ENCODE measurements at regions not wholly inside any gene's neighbourhood (a gene's known extent, or its start where the extent isn't known, plus 50 kb on each side); places are given as distances from the start of the nearest gene placed in this dataset.

- Histone ChIP-seq H3K23ac (ENCODE audit: insufficient read length) (no peak overlapping the region), H3K36me3 (ENCODE audit: control insufficient read depth in 2 of 4, insufficient read depth in 4 of 4, low read length in 3 of 4) (no peaks in the 10 kb centered on the region), H2BK15ac (ENCODE audit: low read length) (no peak overlapping the region), H4K8ac (ENCODE audit: extremely low read depth, insufficient read depth, low read length) (no peak overlapping the region), H3K9me3 (ENCODE audit: insufficient read depth in 2 of 2, low read depth in 1 of 2, low read length in 1 of 2) (peaks cover 11 to 20% of the 10 kb centered on the region in 2 experiments; a peak in 3 of 4 replicates), H4K20me1 (replicated peaks in 1 of 2; ENCODE audit: control insufficient read depth in 1 of 2, insufficient read depth in 2 of 2, low read length in 2 of 2) (no peaks in the 10 kb centered on the region), H3K4ac (replicated peaks; ENCODE audit: insufficient read length, low read depth, low read length) (no peak overlapping the region), H3K4me1 (replicated peaks in 1 of 4; ENCODE audit: control insufficient read depth in 3 of 4, insufficient read depth in 4 of 4, low read length in 3 of 4) (no peaks in the 10 kb centered on the region), H2BK20ac (ENCODE audit: low read length) (no peak overlapping the region), H4K91ac (replicated peaks; ENCODE audit: insufficient read length, low read length) (no peak overlapping the region), H2BK120ac (replicated peaks; ENCODE audit: low read depth, low read length) (no peak overlapping the region), H2AFZ (ENCODE audit: low read length) (no peak overlapping the region), H2BK12ac (ENCODE audit: low read depth, low read length) (no peak overlapping the region), H3K9ac (replicated peaks in 1 of 4; ENCODE audit: extremely low read depth in 1 of 4, low read depth in 3 of 4, low read length in 3 of 4) (no peak overlapping the region), H4K5ac (ENCODE audit: insufficient read length, low read depth, low read length) (no peak overlapping the region), H3K4me2 (ENCODE audit: insufficient read depth in 1 of 2, low read depth in 2 of 2, low read length in 2 of 2) (no peak overlapping the region), H3K14ac (ENCODE audit: insufficient read length) (no peak overlapping the region), H3K56ac (replicated peaks; ENCODE audit: insufficient read length, low read depth, low read length) (no peak overlapping the region), H3K23me2 (ENCODE audit: low read depth, low read length) (no peaks in the 10 kb centered on the region), H3K27ac (ENCODE audit: low read depth, low read length) (no peak overlapping the region), H3K27me3 (replicated peaks in 1 of 4; ENCODE audit: control insufficient read depth in 3 of 4, extremely low read depth in 1 of 4, insufficient read depth in 3 of 4, low read length in 3 of 4) (no peaks in the 10 kb centered on the region), H3K79me1 (ENCODE audit: low read depth, low read length) (no peaks in the 10 kb centered on the region), H3K4me3 (ENCODE audit: extremely low read depth in 1 of 4, insufficient read depth in 2 of 4, low read depth in 3 of 4, low read length in 4 of 4) (no peak overlapping the region), H3K79me2 (ENCODE audit: control insufficient read depth in 1 of 2, insufficient read depth in 2 of 2, low read length in 2 of 2) (no peaks in the 10 kb centered on the region), H2AK5ac (ENCODE audit: low read depth, low read length) (no peak overlapping the region), H3K18ac (ENCODE audit: extremely low read depth, low read length) (no peak overlapping the region), H2BK5ac (ENCODE audit: low read depth, low read length) (no peak overlapping the region)
- POLR2A ChIA-PET (ENCODE audit: partially characterized antibody) = no interaction called here
- CTCF ChIA-PET (ENCODE audit: partially characterized antibody) = interaction anchor here (0.7 to 1.8 kb wide), 2 partner anchors 12 to 957 kb away, joined by 3 to 7 read pairs; no protein-coding TSS in a partner anchor
- no peak for FAIRE-seq
- no peak for TF ChIP-seq GABPA (IDR thresholded peaks at IDR 0.05; ENCODE audit: borderline replicate concordance, insufficient read depth, low read length)
- no peak for TF ChIP-seq RFX5 (IDR thresholded peaks at IDR 0.05; ENCODE audit: borderline replicate concordance, low read depth, low read length)
- TF ChIP-seq SP4 (IDR thresholded peaks at IDR 0.05; ENCODE audit: low read length) = no peak
- no peak for TF ChIP-seq ZNF274 (IDR thresholded peaks at IDR 0.05; ENCODE audit: borderline replicate concordance, extremely low read depth, low read length)
- no peak for TF ChIP-seq SIN3A (conservative IDR thresholded peaks at IDR 0.05 in 1 of 2, IDR thresholded peaks at IDR 0.05 in 1 of 2; ENCODE audit: low read depth in 1 of 2, low read length in 2 of 2)
- DNase-seq (ENCODE audit: low read depth in 1 of 2, low spot score in 2 of 2) = no peak
Measured at GRCh38 chr13:21957833-21958232, 287.0 kb downstream of the FGF9 start.
